ENCODE measurements at regions not wholly inside any gene's neighbourhood (a gene's known extent, or its start where the extent isn't known, plus 50 kb on each side); places are given as distances from the start of the nearest gene placed in this dataset.
"Not testable (repeated sequence)": the region's sequence is repeated elsewhere in the genome, so short reads cannot be mapped to it uniquely, and the experiment has no call there.

- no peak overlapping the region for H3K9ac ChIP-seq (ENCODE audit: low read length)
- no peak overlapping the region for H2BK5ac ChIP-seq (ENCODE audit: low read depth, low read length, poor library complexity, severe bottlenecking)
- no peak overlapping the region for H3K4me3 ChIP-seq (ENCODE audit: insufficient read depth in 1 of 2, low read depth in 1 of 2, low read length in 2 of 2)
- no peaks in the 10 kb centered on the region for H3K9me3 ChIP-seq (ENCODE audit: control insufficient read depth, low read length)
- H4K8ac ChIP-seq (ENCODE audit: low read length): no peak overlapping the region
- DNase-seq: peak; percentile 11
- H4K91ac ChIP-seq (ENCODE audit: low read length): no peak overlapping the region
- no peak overlapping the region for H3K18ac ChIP-seq (ENCODE audit: low read depth in 1 of 2, low read length in 2 of 2)
- no peak overlapping the region for H2BK12ac ChIP-seq (ENCODE audit: low read length in 2 of 2)
- H2BK120ac ChIP-seq (ENCODE audit: low read depth, low read length): no peak overlapping the region
- no peak overlapping the region for H3K14ac ChIP-seq (ENCODE audit: low read length in 2 of 2)
- no peaks in the 10 kb centered on the region for H3K4me1 ChIP-seq (ENCODE audit: control insufficient read depth, insufficient read depth, low read depth, low read length)
- WGBS: 66% methylated on average over 5 of the region's 5 CpGs
- H2AFZ ChIP-seq (ENCODE audit: low read depth, low read length): no peak overlapping the region
- H2AK5ac ChIP-seq (ENCODE audit: low read length, severe bottlenecking): no peak overlapping the region
- H3K4ac ChIP-seq (ENCODE audit: low read depth in 1 of 2, low read length in 2 of 2): no peak overlapping the region
- no peak overlapping the region for H3K4me2 ChIP-seq (ENCODE audit: low read length, poor library complexity, severe bottlenecking)
- no peak overlapping the region for H3K23ac ChIP-seq (ENCODE audit: low read length in 2 of 2)
- H3K79me1 ChIP-seq (replicated peaks; ENCODE audit: low read length, poor library complexity, severe bottlenecking): no peaks in the 10 kb centered on the region
- no peaks in the 10 kb centered on the region for H3K36me3 ChIP-seq (ENCODE audit: control insufficient read depth in 1 of 2, insufficient read depth in 2 of 2, low read depth in 1 of 2, low read length in 2 of 2)
- peaks cover 0 to 9% of the 10 kb centered on the region in 2 experiments for H3K27me3 ChIP-seq (ENCODE audit: control insufficient read depth in 1 of 2, insufficient read depth in 1 of 2, low read length in 2 of 2)
- no peak overlapping the region for H2BK15ac ChIP-seq (ENCODE audit: low read depth, poor library complexity, severe bottlenecking)
- no peak overlapping the region for H3K27ac ChIP-seq (ENCODE audit: low read length, poor library complexity, severe bottlenecking)
These were observed 79.9 kb upstream of the ATP1A1 start for GRCh38 chr1:116292929-116293725.

GRCh38 chr1:116297495-116298212 lies 75.4 kb upstream of the ATP1A1 start:
- no peaks in the 10 kb centered on the region for H3K79me1 ChIP-seq (replicated peaks; ENCODE audit: low read length, poor library complexity, severe bottlenecking)
- no peak for DNase-seq
- H3K4ac ChIP-seq (ENCODE audit: low read depth in 1 of 2, low read length in 2 of 2): no peak overlapping the region
- no peak overlapping the region for H4K91ac ChIP-seq (ENCODE audit: low read length)
- H3K18ac ChIP-seq (ENCODE audit: low read depth in 1 of 2, low read length in 2 of 2): no peak overlapping the region
- H3K4me1 ChIP-seq (ENCODE audit: control insufficient read depth, insufficient read depth, low read depth, low read length): no peaks in the 10 kb centered on the region
- H2AFZ ChIP-seq (ENCODE audit: low read depth, low read length): no peak overlapping the region
- H2BK12ac ChIP-seq (ENCODE audit: low read length in 2 of 2): no peak overlapping the region
- no peaks in the 10 kb centered on the region for H3K27me3 ChIP-seq (ENCODE audit: control insufficient read depth in 1 of 2, insufficient read depth in 1 of 2, low read length in 2 of 2)
- H3K36me3 ChIP-seq (ENCODE audit: control insufficient read depth in 1 of 2, insufficient read depth in 2 of 2, low read depth in 1 of 2, low read length in 2 of 2): no peaks in the 10 kb centered on the region
- H4K8ac ChIP-seq (ENCODE audit: low read length): no peak overlapping the region
- no peak overlapping the region for H3K27ac ChIP-seq (ENCODE audit: low read length, poor library complexity, severe bottlenecking)
- H2BK5ac ChIP-seq (ENCODE audit: low read depth, low read length, poor library complexity, severe bottlenecking): no peak overlapping the region
- H2BK15ac ChIP-seq (ENCODE audit: low read depth, poor library complexity, severe bottlenecking): no peak overlapping the region
- no peak overlapping the region for H3K14ac ChIP-seq (ENCODE audit: low read length in 2 of 2)
- H3K4me2 ChIP-seq (ENCODE audit: low read length, poor library complexity, severe bottlenecking): no peak overlapping the region
- 93% methylated on average over 15 of the region's 18 CpGs for WGBS
- H3K4me3 ChIP-seq (ENCODE audit: insufficient read depth in 1 of 2, low read depth in 1 of 2, low read length in 2 of 2): no peak overlapping the region
- H3K9ac ChIP-seq (ENCODE audit: low read length): no peak overlapping the region
- H3K9me3 ChIP-seq (ENCODE audit: control insufficient read depth, low read length): no peaks in the 10 kb centered on the region
- H2BK120ac ChIP-seq (ENCODE audit: low read depth, low read length): no peak overlapping the region
- H2AK5ac ChIP-seq (ENCODE audit: low read length, severe bottlenecking): no peak overlapping the region
- no peak overlapping the region for H3K23ac ChIP-seq (ENCODE audit: low read length in 2 of 2)

- DNase-seq; H4K8ac ChIP-seq (ENCODE audit: low read length); H3K27me3 ChIP-seq (ENCODE audit: control insufficient read depth in 1 of 2, insufficient read depth in 1 of 2, low read length in 2 of 2); H3K4me3 ChIP-seq (ENCODE audit: insufficient read depth in 1 of 2, low read depth in 1 of 2, low read length in 2 of 2); H4K91ac ChIP-seq (ENCODE audit: low read length); H3K4me1 ChIP-seq (ENCODE audit: control insufficient read depth, insufficient read depth, low read depth, low read length); H3K23ac ChIP-seq (ENCODE audit: low read length in 2 of 2); H2AFZ ChIP-seq (ENCODE audit: low read depth, low read length); H3K14ac ChIP-seq (ENCODE audit: low read length in 2 of 2); H3K79me1 ChIP-seq (replicated peaks; ENCODE audit: low read length, poor library complexity, severe bottlenecking); H2BK15ac ChIP-seq (ENCODE audit: low read depth, poor library complexity, severe bottlenecking); H2BK12ac ChIP-seq (ENCODE audit: low read length in 2 of 2); H3K4ac ChIP-seq (ENCODE audit: low read depth in 1 of 2, low read length in 2 of 2); H3K9ac ChIP-seq (ENCODE audit: low read length); H2BK5ac ChIP-seq (ENCODE audit: low read depth, low read length, poor library complexity, severe bottlenecking); H3K36me3 ChIP-seq (ENCODE audit: control insufficient read depth in 1 of 2, insufficient read depth in 2 of 2, low read depth in 1 of 2, low read length in 2 of 2); H2AK5ac ChIP-seq (ENCODE audit: low read length, severe bottlenecking); H3K9me3 ChIP-seq (ENCODE audit: control insufficient read depth, low read length); H2BK120ac ChIP-seq (ENCODE audit: low read depth, low read length); H3K4me2 ChIP-seq (ENCODE audit: low read length, poor library complexity, severe bottlenecking); H3K27ac ChIP-seq (ENCODE audit: low read length, poor library complexity, severe bottlenecking); H3K18ac ChIP-seq (ENCODE audit: low read depth in 1 of 2, low read length in 2 of 2): not testable (repeated sequence)
- WGBS: 93% methylated on average over 6 of the region's 15 CpGs
These were observed 74.8 kb upstream of the ATP1A1 start for GRCh38 chr1:116298213-116298579.

GRCh38 chr1:116298746-116299145 lies 74.3 kb upstream of the ATP1A1 start:
- no peak overlapping the region for H4K91ac ChIP-seq (ENCODE audit: low read length)
- H2BK120ac ChIP-seq (ENCODE audit: low read depth, low read length): no peak overlapping the region
- H3K27me3 ChIP-seq (ENCODE audit: control insufficient read depth in 1 of 2, insufficient read depth in 1 of 2, low read length in 2 of 2): no peaks in the 10 kb centered on the region
- no peak overlapping the region for H3K4me3 ChIP-seq (ENCODE audit: insufficient read depth in 1 of 2, low read depth in 1 of 2, low read length in 2 of 2)
- no peak overlapping the region for H3K23ac ChIP-seq (ENCODE audit: low read length in 2 of 2)
- H3K18ac ChIP-seq (ENCODE audit: low read depth in 1 of 2, low read length in 2 of 2): no peak overlapping the region
- no peak overlapping the region for H3K9ac ChIP-seq (ENCODE audit: low read length)
- H2BK5ac ChIP-seq (ENCODE audit: low read depth, low read length, poor library complexity, severe bottlenecking): no peak overlapping the region
- 80% methylated on average over 2 of the region's 4 CpGs for WGBS
- no peak overlapping the region for H3K4me2 ChIP-seq (ENCODE audit: low read length, poor library complexity, severe bottlenecking)
- no peak overlapping the region for H4K8ac ChIP-seq (ENCODE audit: low read length)
- no peak overlapping the region for H3K14ac ChIP-seq (ENCODE audit: low read length in 2 of 2)
- no peak overlapping the region for H3K4ac ChIP-seq (ENCODE audit: low read depth in 1 of 2, low read length in 2 of 2)
- H3K4me1 ChIP-seq (ENCODE audit: control insufficient read depth, insufficient read depth, low read depth, low read length): no peaks in the 10 kb centered on the region
- H3K9me3 ChIP-seq (ENCODE audit: control insufficient read depth, low read length): no peaks in the 10 kb centered on the region
- no peaks in the 10 kb centered on the region for H3K79me1 ChIP-seq (replicated peaks; ENCODE audit: low read length, poor library complexity, severe bottlenecking)
- no peak overlapping the region for H2BK12ac ChIP-seq (ENCODE audit: low read length in 2 of 2)
- no peak for DNase-seq
- no peak overlapping the region for H2AK5ac ChIP-seq (ENCODE audit: low read length, severe bottlenecking)
- H3K36me3 ChIP-seq (ENCODE audit: control insufficient read depth in 1 of 2, insufficient read depth in 2 of 2, low read depth in 1 of 2, low read length in 2 of 2): no peaks in the 10 kb centered on the region
- no peak overlapping the region for H3K27ac ChIP-seq (ENCODE audit: low read length, poor library complexity, severe bottlenecking)
- H2BK15ac ChIP-seq (ENCODE audit: low read depth, poor library complexity, severe bottlenecking): no peak overlapping the region
- no peak overlapping the region for H2AFZ ChIP-seq (ENCODE audit: low read depth, low read length)

Data from mesenchymal stem cell (in vitro differentiated cells and primary cell).